ENCODE measurements at regions not wholly inside any gene's neighbourhood (a gene's known extent, or its start where the extent isn't known, plus 50 kb on each side); places are given as distances from the start of the nearest gene placed in this dataset.
A peak's percentile ranks its signal among the peaks of the same experiment; 100 is the strongest.
"Not testable (repeated sequence)": the region's sequence is repeated elsewhere in the genome, so short reads cannot be mapped to it uniquely, and the experiment has no call there.

- DNase-seq (ENCODE audit: low read depth) = no peak
These were observed 397.4 kb downstream of the NPIPA8 start for GRCh38 chr16:17939122-17939536.

- no peak for DNase-seq (ENCODE audit: low read depth)
These were observed 398.0 kb downstream of the NPIPA8 start for GRCh38 chr16:17938546-17938945.

- DNase-seq (ENCODE audit: low read depth) = no peak
These were observed 399.7 kb downstream of the NPIPA8 start for GRCh38 chr16:17936766-17937402.

- DNase-seq (ENCODE audit: low read depth) = no peak
These were observed 406.3 kb downstream of the NPIPA8 start for GRCh38 chr16:17930280-17930679.

GRCh38 chr16:17926866-17927399 is 409.6 kb downstream of the NPIPA8 start:
- DNase-seq (ENCODE audit: low read depth) = no peak

- DNase-seq (ENCODE audit: low read depth) = no peak
These were observed 410.1 kb downstream of the NPIPA8 start for GRCh38 chr16:17926461-17926860.

- no peak for DNase-seq (ENCODE audit: low read depth)
These were observed 410.8 kb downstream of the NPIPA8 start for GRCh38 chr16:17925761-17926160.

- DNase-seq (ENCODE audit: low read depth) = peak; percentile 4
These were observed 415.1 kb downstream of the NPIPA8 start for GRCh38 chr16:17921357-17921978.

GRCh38 chr16:17917316-17918019 is 419.1 kb downstream of the NPIPA8 start:
- no peak for DNase-seq (ENCODE audit: low read depth)

- no peak for DNase-seq (ENCODE audit: low read depth)
These were observed 420.7 kb downstream of the NPIPA8 start for GRCh38 chr16:17915791-17916190.

- no peak for DNase-seq (ENCODE audit: low read depth)
These were observed 422.4 kb downstream of the NPIPA8 start for GRCh38 chr16:17914168-17914567.

GRCh38 chr16:17911578-17911977 is 425.0 kb downstream of the NPIPA8 start:
- not testable (repeated sequence) for DNase-seq (ENCODE audit: low read depth)

- not testable (repeated sequence) for DNase-seq (ENCODE audit: low read depth)
These were observed 429.9 kb downstream of the NPIPA8 start for GRCh38 chr16:17906626-17907025.

- no peak for DNase-seq (ENCODE audit: low read depth)
These were observed 430.5 kb upstream of the XYLT1 start for GRCh38 chr16:17901309-17901708.

- DNase-seq (ENCODE audit: low read depth) = no peak
These were observed 428.4 kb upstream of the XYLT1 start for GRCh38 chr16:17899141-17899540.

- DNase-seq (ENCODE audit: low read depth) = no peak
These were observed 417.2 kb upstream of the XYLT1 start for GRCh38 chr16:17887963-17888362.

- DNase-seq (ENCODE audit: low read depth) = no peak
These were observed 415.0 kb upstream of the XYLT1 start for GRCh38 chr16:17885659-17886207.

- no peak for DNase-seq (ENCODE audit: low read depth)
These were observed 407.1 kb upstream of the XYLT1 start for GRCh38 chr16:17877821-17878360.

- no peak for DNase-seq (ENCODE audit: low read depth)
These were observed 396.2 kb upstream of the XYLT1 start for GRCh38 chr16:17866996-17867395.

GRCh38 chr16:17861981-17862479 is 391.3 kb upstream of the XYLT1 start:
- DNase-seq (ENCODE audit: low read depth) = no peak

- no peak for DNase-seq (ENCODE audit: low read depth)
These were observed 387.3 kb upstream of the XYLT1 start for GRCh38 chr16:17858061-17858460.

- no peak for DNase-seq (ENCODE audit: low read depth)
These were observed 383.2 kb upstream of the XYLT1 start for GRCh38 chr16:17853958-17854357.
